ENCODE measurements at regions not wholly inside any gene's neighbourhood (a gene's known extent, or its start where the extent isn't known, plus 50 kb on each side); places are given as distances from the start of the nearest gene placed in this dataset.
A peak's percentile ranks its signal among the peaks of the same experiment; 100 is the strongest.

- H3K4me1 Mint-ChIP-seq (ENCODE audit: low read depth): peaks cover 37% of the 10 kb centered on the region
- H3K27me3 Mint-ChIP-seq (ENCODE audit: insufficient read depth): peaks cover 13% of the 10 kb centered on the region
- intact Hi-C loops (cut with micrococcal nuclease): loop anchor here (2.0 to 10.0 kb wide), 2 partner anchors 131 to 239 kb away; no protein-coding TSS in a partner anchor
- DNase-seq (ENCODE audit: low spot score): no peak
- H3K27ac Mint-ChIP-seq: no peak overlapping the region
- no peaks in the 10 kb centered on the region for H3K36me3 Mint-ChIP-seq (ENCODE audit: low read depth)
- H3K4me3 Mint-ChIP-seq: no peak overlapping the region
- peaks cover 4% of the 10 kb centered on the region for H3K9me3 Mint-ChIP-seq
Observed at GRCh38 chr3:102224171-102224570, 210.6 kb upstream of the ZPLD1 start.

GRCh38 chr3:102225005-102225404 lies 209.8 kb upstream of the ZPLD1 start:
- Mint-ChIP-seq H3K36me3 (ENCODE audit: low read depth) (no peaks in the 10 kb centered on the region), H3K9me3 (peaks cover 4% of the 10 kb centered on the region), H3K4me1 (ENCODE audit: low read depth) (peaks cover 45% of the 10 kb centered on the region), H3K27me3 (ENCODE audit: insufficient read depth) (peaks cover 13% of the 10 kb centered on the region), H3K4me3 (no peak overlapping the region), H3K27ac (no peak overlapping the region)
- DNase-seq (ENCODE audit: low spot score): no peak
- intact Hi-C loops (cut with micrococcal nuclease): loop anchor here (1.0 to 10.0 kb wide), 7 partner anchors 132 to 538 kb away; partner anchors contain the start of gene RPL24

- H3K27ac Mint-ChIP-seq: no peak overlapping the region
- H3K27me3 Mint-ChIP-seq (ENCODE audit: insufficient read depth): peaks cover 13% of the 10 kb centered on the region
- H3K4me3 Mint-ChIP-seq: no peak overlapping the region
- H3K4me1 Mint-ChIP-seq (ENCODE audit: low read depth): peaks cover 45% of the 10 kb centered on the region
- H3K9me3 Mint-ChIP-seq: peaks cover 4% of the 10 kb centered on the region
- no peak for DNase-seq (ENCODE audit: low spot score)
- intact Hi-C loops (cut with micrococcal nuclease): loop anchor here (1.0 to 10.0 kb wide), 7 partner anchors 133 to 538 kb away; partner anchors contain the start of gene RPL24
- no peaks in the 10 kb centered on the region for H3K36me3 Mint-ChIP-seq (ENCODE audit: low read depth)
Observed at GRCh38 chr3:102225407-102226132, 209.2 kb upstream of the ZPLD1 start.

- peaks cover 13% of the 10 kb centered on the region for H3K27me3 Mint-ChIP-seq (ENCODE audit: insufficient read depth)
- no peak for DNase-seq (ENCODE audit: low spot score)
- H3K27ac Mint-ChIP-seq: no peak overlapping the region
- H3K4me1 Mint-ChIP-seq (ENCODE audit: low read depth): peaks cover 45% of the 10 kb centered on the region
- H3K36me3 Mint-ChIP-seq (ENCODE audit: low read depth): no peaks in the 10 kb centered on the region
- intact Hi-C loops (cut with micrococcal nuclease): loop anchor here (5.0 to 10.0 kb wide), 2 partner anchors 242 to 539 kb away; partner anchors contain the start of gene RPL24
- peaks cover 4% of the 10 kb centered on the region for H3K9me3 Mint-ChIP-seq
- H3K4me3 Mint-ChIP-seq: no peak overlapping the region
Observed at GRCh38 chr3:102226463-102226862, 208.4 kb upstream of the ZPLD1 start.

- Mint-ChIP-seq H3K9me3 (no peaks in the 10 kb centered on the region), H3K27me3 (ENCODE audit: insufficient read depth) (peaks cover 16% of the 10 kb centered on the region), H3K4me1 (ENCODE audit: low read depth) (peaks cover 20% of the 10 kb centered on the region), H3K36me3 (ENCODE audit: low read depth) (no peaks in the 10 kb centered on the region), H3K4me3 (no peak overlapping the region), H3K27ac (no peak overlapping the region)
- intact Hi-C loops (cut with micrococcal nuclease): loop anchor here (1.0 to 10.0 kb wide), 5 partner anchors 244 to 542 kb away; partner anchors contain the start of gene RPL24
- peak; percentile 62 for DNase-seq (ENCODE audit: low spot score)
Observed at GRCh38 chr3:102229062-102229655, 205.7 kb upstream of the ZPLD1 start.

GRCh38 chr3:102230057-102230456 lies 204.8 kb upstream of the ZPLD1 start:
- Mint-ChIP-seq H3K36me3 (ENCODE audit: low read depth) (no peaks in the 10 kb centered on the region), H3K27me3 (ENCODE audit: insufficient read depth) (peaks cover 25% of the 10 kb centered on the region), H3K27ac (no peak overlapping the region), H3K4me1 (ENCODE audit: low read depth) (peaks cover 15% of the 10 kb centered on the region), H3K4me3 (no peak overlapping the region), H3K9me3 (no peaks in the 10 kb centered on the region)
- DNase-seq (ENCODE audit: low spot score): no peak
- intact Hi-C loops (cut with micrococcal nuclease): no loop called here

- peaks cover 12% of the 10 kb centered on the region for H3K4me1 Mint-ChIP-seq (ENCODE audit: low read depth)
- peaks cover 14% of the 10 kb centered on the region for H3K27me3 Mint-ChIP-seq (ENCODE audit: insufficient read depth)
- no peak for DNase-seq (ENCODE audit: low spot score)
- intact Hi-C loops (cut with micrococcal nuclease): no loop called here
- no peaks in the 10 kb centered on the region for H3K36me3 Mint-ChIP-seq (ENCODE audit: low read depth)
- no peaks in the 10 kb centered on the region for H3K9me3 Mint-ChIP-seq
- H3K4me3 Mint-ChIP-seq: no peak overlapping the region
- H3K27ac Mint-ChIP-seq: no peak overlapping the region
Observed at GRCh38 chr3:102233881-102234280, 200.9 kb upstream of the ZPLD1 start.

GRCh38 chr3:102235679-102236078 lies 199.1 kb upstream of the ZPLD1 start:
- H3K4me3 Mint-ChIP-seq: no peak overlapping the region
- H3K4me1 Mint-ChIP-seq (ENCODE audit: low read depth): no peaks in the 10 kb centered on the region
- no peak for DNase-seq (ENCODE audit: low spot score)
- no peaks in the 10 kb centered on the region for H3K9me3 Mint-ChIP-seq
- peaks cover 17% of the 10 kb centered on the region for H3K27me3 Mint-ChIP-seq (ENCODE audit: insufficient read depth)
- intact Hi-C loops (cut with micrococcal nuclease): no loop called here
- no peaks in the 10 kb centered on the region for H3K36me3 Mint-ChIP-seq (ENCODE audit: low read depth)
- H3K27ac Mint-ChIP-seq: no peak overlapping the region

- Mint-ChIP-seq H3K27ac (no peak overlapping the region), H3K9me3 (no peaks in the 10 kb centered on the region), H3K4me1 (ENCODE audit: low read depth) (no peaks in the 10 kb centered on the region), H3K4me3 (no peak overlapping the region), H3K36me3 (ENCODE audit: low read depth) (no peaks in the 10 kb centered on the region), H3K27me3 (ENCODE audit: insufficient read depth) (peaks cover 17% of the 10 kb centered on the region)
- no peak for DNase-seq (ENCODE audit: low spot score)
- intact Hi-C loops (cut with micrococcal nuclease): no loop called here
Observed at GRCh38 chr3:102237181-102237580, 197.6 kb upstream of the ZPLD1 start.

GRCh38 chr3:102237838-102238237 lies 197.0 kb upstream of the ZPLD1 start:
- Mint-ChIP-seq H3K9me3 (no peaks in the 10 kb centered on the region), H3K27me3 (ENCODE audit: insufficient read depth) (peaks cover 17% of the 10 kb centered on the region), H3K36me3 (ENCODE audit: low read depth) (no peaks in the 10 kb centered on the region), H3K27ac (no peak overlapping the region), H3K4me1 (ENCODE audit: low read depth) (no peaks in the 10 kb centered on the region), H3K4me3 (no peak overlapping the region)
- no peak for DNase-seq (ENCODE audit: low spot score)
- intact Hi-C loops (cut with micrococcal nuclease): no loop called here

GRCh38 chr3:102238362-102238761 lies 196.5 kb upstream of the ZPLD1 start:
- Mint-ChIP-seq H3K36me3 (ENCODE audit: low read depth) (no peaks in the 10 kb centered on the region), H3K27me3 (ENCODE audit: insufficient read depth) (peaks cover 17% of the 10 kb centered on the region), H3K4me1 (ENCODE audit: low read depth) (no peaks in the 10 kb centered on the region), H3K4me3 (no peak overlapping the region), H3K9me3 (no peaks in the 10 kb centered on the region), H3K27ac (no peak overlapping the region)
- intact Hi-C loops (cut with micrococcal nuclease): no loop called here
- DNase-seq (ENCODE audit: low spot score): no peak

GRCh38 chr3:102240720-102241119 lies 194.1 kb upstream of the ZPLD1 start:
- Mint-ChIP-seq H3K27me3 (ENCODE audit: insufficient read depth) (peaks cover 4% of the 10 kb centered on the region), H3K9me3 (no peaks in the 10 kb centered on the region), H3K4me1 (ENCODE audit: low read depth) (no peaks in the 10 kb centered on the region), H3K36me3 (ENCODE audit: low read depth) (no peaks in the 10 kb centered on the region), H3K4me3 (no peak overlapping the region), H3K27ac (no peak overlapping the region)
- intact Hi-C loops (cut with micrococcal nuclease): no loop called here
- DNase-seq (ENCODE audit: low spot score): no peak

- no peak for DNase-seq (ENCODE audit: low spot score)
- no peaks in the 10 kb centered on the region for H3K9me3 Mint-ChIP-seq
- peaks cover 20% of the 10 kb centered on the region for H3K27me3 Mint-ChIP-seq (ENCODE audit: insufficient read depth)
- H3K36me3 Mint-ChIP-seq (ENCODE audit: low read depth): no peaks in the 10 kb centered on the region
- H3K4me3 Mint-ChIP-seq: no peak overlapping the region
- H3K27ac Mint-ChIP-seq: no peak overlapping the region
- no peaks in the 10 kb centered on the region for H3K4me1 Mint-ChIP-seq (ENCODE audit: low read depth)
- intact Hi-C loops (cut with micrococcal nuclease): no loop called here
Observed at GRCh38 chr3:102248981-102249705, 185.7 kb upstream of the ZPLD1 start.

Measured in activated T-helper 1 cell treated with anti-CD3 and anti-CD28 coated beads, Interleukin-12 subunit alpha, Interleukin-12 subunit beta, Interleukin-2, Interleukin-4 antibody, amounts not matched to agents 30 ng/mL and 10 ng/mL and 1 ng/mL, durations not matched to agents 14 hours and 24 hours and 36 hours (primary cell).